GM21526 (cell line): ENCODE measurements at regions not wholly inside any gene's neighbourhood (a gene's known extent, or its start where the extent isn't known, plus 50 kb on each side); places are given as distances from the start of the nearest gene placed in this dataset.
A peak's percentile ranks its signal among the peaks of the same experiment; 100 is the strongest.
"Not testable (repeated sequence)": the region's sequence is repeated elsewhere in the genome, so short reads cannot be mapped to it uniquely, and the experiment has no call there.

Source experiments
- ATAC-seq: cut with Tn5 transposase; IDR thresholded peaks from one replicate; pipeline ENCODE4 v1.9.1; 2021; ENCODE audit warnings: moderate library complexity; ENCODE audit not compliant: unreplicated experiment, low FRiP score

DNA sequence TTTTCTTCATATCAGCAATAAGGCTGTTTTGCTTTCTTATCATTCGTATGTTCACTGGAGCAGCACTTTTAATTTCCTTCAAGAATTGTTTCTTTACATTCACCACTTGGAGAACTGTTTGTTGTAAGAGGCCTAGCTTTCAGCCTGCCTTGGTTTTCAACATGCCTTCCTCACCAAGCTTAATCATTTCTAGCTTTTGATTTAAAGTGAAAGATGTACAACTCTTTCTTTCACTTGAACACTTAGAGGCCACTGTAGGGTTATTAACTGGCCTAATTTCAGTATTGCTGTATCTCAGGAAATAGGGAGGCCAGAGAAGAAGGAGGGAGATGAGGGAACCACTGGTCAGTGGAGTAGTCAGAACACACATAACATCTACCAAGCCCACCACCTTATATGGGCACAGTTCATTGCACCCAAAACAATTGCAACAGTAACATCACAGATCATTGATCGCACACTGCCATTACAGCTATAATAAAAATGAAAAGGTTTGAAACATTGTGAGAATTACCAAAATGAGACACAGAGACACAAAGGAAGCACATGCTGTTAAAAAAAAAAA lies 181.4 kb upstream of the TUBA3C start:
- ATAC-seq: no peak

DNA sequence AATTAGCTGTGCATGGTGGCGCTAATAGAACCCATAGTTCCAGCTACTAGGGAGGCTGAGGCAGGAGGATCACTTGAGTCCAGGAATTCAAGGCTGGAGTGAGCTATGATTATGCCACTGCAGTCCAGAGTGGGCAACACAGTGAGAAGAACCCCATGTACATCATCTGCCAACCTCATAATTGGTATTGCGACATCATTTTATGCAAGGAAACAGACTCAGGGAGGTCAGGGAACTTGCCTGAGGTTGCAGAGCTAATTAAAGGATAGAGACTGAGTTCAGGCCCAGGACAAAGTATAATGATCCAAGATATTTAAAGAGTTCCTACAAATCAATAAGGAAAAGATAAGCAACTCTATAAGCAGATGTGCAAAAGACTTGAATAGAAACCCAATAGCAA lies 178.1 kb upstream of the TUBA3C start:
- ATAC-seq: not testable (repeated sequence)

DNA sequence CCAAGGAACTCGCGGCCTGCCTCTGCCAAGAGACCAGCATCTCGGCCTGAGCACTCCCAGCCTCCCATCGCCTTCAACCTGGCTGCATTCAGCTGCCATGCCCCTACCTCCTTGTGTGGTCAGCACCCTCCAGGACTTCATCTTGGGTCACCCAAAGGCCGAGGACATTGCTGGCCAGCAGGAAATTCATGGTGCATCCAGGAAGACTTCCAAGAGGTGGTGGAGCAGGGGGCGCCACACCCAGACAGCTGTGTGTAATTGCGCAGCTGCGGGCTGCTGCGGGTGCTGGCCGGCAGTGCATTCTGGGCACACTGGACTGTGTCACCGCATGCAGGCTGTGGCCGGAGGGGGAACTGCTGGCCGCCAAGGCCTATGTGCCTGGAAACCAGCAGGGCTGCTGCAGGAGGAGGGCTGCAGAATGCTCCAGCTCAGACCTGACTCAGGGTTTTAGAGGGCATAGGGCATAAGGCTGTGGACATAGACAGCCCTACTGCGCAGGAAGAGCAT lies 164.3 kb upstream of the TUBA3C start:
- ATAC-seq: no peak

DNA sequence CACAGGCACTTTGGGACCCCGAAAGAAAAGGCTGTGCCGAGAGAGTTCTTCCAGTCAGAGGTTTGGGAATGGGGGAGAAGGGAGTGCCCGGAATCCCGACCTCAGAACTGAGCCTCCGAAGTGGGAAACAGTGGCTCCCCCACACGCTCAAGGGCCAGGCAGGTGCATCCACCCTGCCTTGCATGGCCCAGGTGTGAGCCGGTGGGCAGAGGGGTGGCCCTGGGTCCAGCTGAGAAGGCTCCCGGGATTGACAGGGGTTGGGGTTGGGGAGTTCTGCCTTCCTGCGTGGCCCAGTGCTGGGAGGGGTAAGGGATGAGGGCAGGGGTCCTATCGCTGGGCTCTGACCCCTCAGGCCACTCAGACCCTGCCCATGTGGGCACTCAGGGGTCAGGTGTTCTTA lies 163.5 kb upstream of the TUBA3C start:
- peak; percentile 17 for ATAC-seq

DNA sequence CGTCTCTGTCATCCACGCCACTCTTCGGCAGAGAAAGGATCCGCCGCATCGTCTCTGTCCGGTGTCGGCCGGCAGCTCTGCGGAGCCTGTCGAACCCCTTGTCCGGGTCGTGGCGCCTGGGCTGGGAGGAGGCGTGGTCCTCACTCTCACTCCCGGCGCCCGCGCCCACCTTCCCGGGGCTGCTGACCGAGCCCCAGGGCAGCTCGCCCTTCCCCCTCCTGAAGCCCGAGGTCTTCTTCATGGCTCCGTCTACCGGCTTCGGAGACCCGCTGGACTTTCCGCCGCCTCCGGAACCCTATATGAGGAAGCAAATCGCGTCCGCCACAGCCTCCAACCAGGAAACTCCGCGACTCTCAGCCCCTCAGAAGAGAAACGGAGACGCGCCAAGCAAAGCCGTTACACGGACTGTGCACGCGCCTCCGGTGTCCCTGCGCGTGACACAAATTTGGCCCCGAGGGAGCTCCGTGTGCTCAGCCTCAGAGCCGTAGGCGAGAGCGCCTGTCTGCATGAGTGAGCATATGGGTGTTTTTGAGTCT lies 163.0 kb upstream of the TUBA3C start:
- ATAC-seq: peak; percentile 81

DNA sequence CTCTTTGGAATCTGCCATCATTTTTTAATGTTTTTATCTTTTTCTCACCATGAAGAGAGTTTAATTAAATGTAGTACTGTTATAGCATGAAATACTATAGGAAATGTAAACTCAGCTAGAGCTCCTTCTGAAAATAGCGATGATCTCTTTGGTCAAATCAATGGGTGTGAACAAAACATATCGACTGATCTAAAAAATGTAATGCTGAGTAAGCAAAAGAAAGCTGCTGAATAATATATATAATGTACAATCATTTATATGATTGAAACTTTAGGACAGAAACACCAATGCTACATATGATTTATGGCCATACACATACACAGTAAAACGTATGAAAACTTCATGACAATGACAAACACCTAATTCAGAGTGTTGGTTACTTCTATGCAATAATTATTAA lies 150.8 kb upstream of the TUBA3C start:
- ATAC-seq: no peak

DNA sequence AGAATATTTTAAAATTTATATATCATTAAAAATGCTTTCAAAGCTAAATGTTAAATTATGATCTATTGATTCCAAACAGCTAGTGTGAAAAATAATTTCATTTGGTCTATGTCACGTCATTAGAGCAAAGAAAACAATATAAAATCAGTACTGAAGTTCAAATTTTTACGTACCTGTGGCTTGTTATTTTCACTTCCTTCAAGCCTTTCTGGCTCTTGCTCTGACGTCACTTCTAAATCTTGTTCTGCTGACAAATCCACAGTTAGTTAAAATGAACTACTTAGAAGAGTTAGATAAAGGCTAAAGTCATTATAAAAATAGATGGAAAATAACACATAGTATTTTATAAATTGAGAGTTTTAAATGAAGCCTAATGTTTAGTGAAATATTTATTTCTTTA lies 147.7 kb upstream of the TUBA3C start:
- ATAC-seq: no peak

DNA sequence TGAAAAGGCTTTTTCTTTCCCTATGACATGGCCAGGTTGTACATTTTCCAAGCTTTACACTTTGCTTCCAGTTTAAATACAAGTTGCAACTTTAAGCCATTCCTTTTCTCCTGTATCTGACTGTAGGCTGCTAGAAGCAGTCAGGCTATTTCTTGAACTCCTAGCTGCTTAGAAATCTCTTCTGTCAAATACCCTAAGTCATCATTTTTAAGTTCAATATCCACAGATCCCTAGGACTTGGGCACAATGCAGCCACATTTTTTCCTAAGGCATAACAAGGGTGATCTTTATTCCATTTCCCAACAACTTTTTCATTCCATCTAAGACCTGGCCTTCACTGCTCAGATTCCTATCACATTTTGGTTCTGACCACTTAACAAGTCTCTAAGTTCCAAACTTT lies 142.7 kb upstream of the TUBA3C start:
- ATAC-seq: no peak

DNA sequence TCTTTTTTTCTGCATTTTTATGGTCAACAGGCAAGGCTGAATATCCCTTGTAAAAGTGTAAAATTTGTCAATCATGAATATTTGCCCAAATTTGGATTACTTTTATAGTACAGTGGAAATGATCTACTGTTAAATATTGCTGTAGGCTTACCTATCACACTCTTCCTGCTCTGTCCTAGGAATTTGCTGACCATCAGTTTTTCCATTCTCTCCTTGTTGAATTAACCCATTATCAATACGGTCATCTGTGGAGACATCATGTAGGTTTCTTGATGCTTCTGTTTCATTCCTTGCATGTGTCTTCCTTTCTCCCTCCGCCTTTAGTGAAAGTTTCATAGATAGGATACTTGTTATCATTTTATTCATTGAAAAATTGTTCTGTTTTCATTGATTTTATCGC lies 139.6 kb upstream of the TUBA3C start:
- no peak for ATAC-seq

DNA sequence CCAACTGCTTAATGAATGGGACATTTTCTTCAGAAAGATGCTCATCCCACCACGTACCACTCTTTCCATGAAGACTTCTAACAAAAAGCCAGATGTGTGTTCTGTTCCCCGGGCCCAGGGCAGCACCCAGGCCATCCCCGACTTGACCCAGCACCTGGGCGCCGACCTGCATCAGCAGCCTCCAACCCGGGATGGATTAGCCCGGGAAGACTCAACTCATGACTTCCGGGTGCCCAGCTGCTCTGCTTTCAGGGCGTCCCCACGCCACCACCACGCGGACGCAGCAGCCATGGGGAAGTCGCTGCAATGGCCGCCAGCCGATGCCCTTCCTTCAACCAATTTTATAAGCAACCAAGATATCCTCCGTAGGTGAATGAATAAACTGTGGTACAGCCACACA lies 123.8 kb upstream of the TUBA3C start:
- no peak for ATAC-seq

DNA sequence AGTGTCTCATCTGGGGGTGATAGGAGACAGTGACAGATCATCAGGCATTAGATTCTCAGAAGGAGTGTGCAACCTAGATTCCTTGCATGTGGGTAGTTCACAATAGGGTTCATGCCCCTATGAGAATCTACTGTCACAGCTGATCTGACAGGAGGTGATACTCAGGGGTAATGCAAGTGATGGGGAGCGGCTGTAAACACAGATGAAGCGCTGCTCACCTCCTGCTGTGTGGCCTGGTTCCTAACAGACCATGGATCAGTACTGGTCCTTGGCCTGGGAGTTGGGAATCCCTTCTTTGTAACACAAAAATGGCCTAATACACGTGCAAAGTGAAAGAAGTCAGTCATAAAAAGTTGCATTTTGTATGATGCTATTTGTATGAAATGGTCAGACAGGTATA lies 107.6 kb upstream of the TUBA3C start:
- no peak for ATAC-seq

DNA sequence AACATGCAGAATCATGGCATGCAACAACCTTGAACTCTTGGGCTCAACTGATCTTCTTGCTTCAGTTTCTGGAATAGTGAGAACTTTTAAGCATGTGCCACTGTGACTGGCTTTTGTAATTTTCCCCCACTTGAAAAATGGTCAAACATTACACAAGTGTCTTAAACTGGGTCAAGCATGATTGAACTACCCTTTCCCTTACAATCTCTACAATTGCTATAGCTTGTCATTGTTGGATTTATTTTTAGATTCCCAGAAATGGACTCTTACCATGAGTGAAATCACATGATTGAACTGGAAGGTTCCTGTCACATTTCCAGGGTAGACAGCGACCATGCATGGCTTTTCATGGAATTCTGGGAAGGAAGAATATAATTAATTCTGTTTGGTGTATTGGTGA lies 102.2 kb upstream of the TUBA3C start:
- no peak for ATAC-seq

DNA sequence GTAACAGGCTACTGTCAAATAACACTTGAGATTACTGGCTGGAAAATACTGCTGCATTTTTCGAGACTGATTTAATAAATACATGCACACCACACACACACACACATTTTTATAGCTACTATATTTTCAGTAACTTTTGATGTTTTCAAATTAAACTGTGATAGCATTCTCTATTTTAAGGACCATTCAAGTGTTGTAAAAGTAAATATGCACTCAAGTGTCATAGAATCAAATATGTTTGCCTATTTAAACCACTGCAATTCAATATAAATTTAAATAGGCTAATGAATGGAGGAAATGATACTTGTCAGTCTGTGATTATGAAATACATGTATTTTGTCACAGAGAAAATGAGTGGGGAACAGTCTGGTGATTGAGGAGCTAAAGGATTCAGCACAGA lies 86.7 kb upstream of the TUBA3C start:
- ATAC-seq: no peak

DNA sequence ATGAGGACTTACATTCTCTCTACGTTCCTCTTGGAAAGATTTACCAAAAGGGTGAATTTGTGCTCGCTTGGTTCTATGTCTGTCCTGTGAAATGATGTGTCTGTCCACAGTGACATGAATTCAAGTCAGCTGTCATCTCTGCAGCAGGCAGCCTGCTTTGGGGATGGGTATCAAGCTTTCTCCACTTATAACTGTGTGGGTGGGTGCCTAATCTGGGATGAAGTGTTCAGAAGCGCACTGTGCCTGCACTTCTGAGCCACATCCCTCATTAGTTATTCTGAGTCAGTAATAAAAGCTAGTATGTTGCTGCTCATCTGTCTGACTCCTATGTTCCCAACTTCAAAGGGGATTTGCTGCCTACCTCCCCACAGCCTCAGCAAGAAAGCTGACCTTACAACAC lies 86.1 kb upstream of the TUBA3C start:
- ATAC-seq: no peak

DNA sequence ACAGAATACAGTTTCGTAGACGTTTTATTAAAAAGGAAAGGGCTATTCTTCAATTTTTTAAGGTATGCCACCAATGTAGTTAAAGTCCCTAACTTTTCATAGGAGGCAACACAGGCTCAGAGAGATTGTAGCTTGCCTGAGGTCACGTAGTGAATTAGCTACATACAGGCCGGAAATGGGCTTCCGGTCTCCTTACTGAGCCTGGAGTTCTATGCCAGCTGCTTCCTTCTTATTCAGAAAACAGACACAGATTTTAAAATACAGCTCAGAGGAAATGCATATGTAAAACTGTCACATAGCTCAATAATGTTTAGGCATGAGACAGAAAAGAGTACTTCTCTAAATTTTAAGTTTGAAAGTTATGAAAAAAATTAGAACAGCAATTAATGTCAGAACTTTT lies 85.4 kb upstream of the TUBA3C start:
- ATAC-seq: no peak

DNA sequence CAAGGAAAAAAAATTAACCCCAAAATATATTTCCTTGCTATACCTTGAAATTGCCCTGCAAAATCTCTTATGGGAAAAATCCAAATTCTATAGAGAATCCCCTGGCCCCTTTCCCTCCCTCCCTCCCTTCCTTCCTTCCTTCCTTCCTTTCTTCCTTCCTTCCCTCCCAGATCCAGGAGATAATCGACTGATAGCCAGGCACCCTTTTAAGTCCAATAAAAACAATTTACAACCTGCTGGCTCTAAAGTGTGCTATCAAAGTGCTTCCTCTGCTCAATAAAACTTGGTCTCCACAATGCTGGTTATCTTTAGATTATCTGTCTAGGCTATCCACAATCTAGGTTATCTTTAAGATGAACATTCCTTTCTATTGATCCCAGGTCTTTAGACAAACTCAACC lies 83.1 kb upstream of the TUBA3C start:
- no peak for ATAC-seq

DNA sequence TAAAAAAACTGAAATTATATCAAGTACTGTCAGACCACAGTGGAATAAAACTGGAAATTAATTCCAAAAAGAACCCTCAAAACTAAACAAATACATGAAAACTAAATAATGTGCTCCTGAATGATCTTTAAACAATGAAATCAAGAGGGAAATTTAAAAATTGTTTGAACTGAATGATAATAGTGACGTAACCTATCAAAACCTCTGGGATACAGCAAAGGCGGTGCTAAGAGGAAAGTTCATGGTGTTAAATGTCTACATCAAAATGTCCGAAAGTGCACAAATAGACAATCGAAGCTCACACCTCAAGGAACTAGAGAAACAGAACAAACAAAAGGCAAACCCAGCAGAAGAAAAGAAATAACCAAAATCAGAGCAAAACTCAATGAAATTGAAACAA lies 70.8 kb upstream of the TUBA3C start:
- no peak for ATAC-seq

DNA sequence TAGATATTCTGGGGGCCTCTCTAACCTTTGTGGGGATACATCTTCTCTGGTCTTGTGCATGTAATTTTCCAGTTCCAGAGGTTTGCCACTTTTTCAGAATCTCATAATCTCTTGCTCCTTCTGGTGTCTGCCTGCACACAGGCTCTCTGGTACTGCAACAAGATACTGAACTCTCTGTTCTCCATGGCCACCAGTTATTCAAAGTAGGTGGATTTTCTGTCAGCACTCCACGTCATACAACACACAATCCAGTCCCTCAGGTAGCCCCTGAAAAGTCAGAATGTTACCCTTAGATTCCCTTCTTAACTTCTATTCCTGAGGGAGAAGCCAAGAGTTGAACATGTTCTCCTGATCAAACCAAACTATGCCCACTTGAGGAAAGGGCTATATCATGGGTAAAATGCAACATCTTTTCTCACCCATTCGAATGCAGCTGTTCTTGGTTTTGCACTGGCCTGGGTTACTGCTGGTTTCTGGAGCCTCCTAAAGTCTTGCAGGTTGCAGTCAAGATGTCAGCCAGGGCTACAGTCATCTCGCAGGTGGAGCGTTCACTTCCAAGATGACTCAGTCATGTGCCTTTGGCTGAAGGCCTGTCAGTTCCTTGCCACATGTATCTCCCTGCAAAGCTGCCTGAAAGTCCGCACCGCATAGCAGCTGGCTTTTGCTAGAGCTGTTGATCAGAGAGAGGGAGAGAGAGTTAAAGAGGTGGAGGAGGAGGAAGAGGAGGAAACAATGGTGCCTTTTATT lies 57.7 kb upstream of the TUBA3C start:
- no peak for ATAC-seq
